DOHH2 (cell line): ENCODE measurements at regions not wholly inside any gene's neighbourhood (a gene's known extent, or its start where the extent isn't known, plus 50 kb on each side); places are given as distances from the start of the nearest gene placed in this dataset.

Source experiments
- CTCF ChIP-seq: fragments of 200-600 bp; sonication (generic); IDR thresholded peaks from one replicate; pipeline ENCODE4 v1.5.1; 2014; ENCODE audit warnings: antibody characterized with exemption, mild to moderate bottlenecking, low read depth, low read length; ENCODE audit not compliant: poor library complexity, severe bottlenecking
- EZH2phosphoT487 ChIP-seq: fragments of 200-600 bp; sonication (generic); IDR thresholded peaks from 2 replicates; pipeline ENCODE4 v1.6.1; 2017; ENCODE audit warnings: borderline replicate concordance, mild to moderate bottlenecking, antibody characterized with exemption, low read length, moderate library complexity, mixed read lengths

GRCh38 chr2:238659231-238659630 lies 188.7 kb upstream of the TWIST2 start:
- no peak for TF ChIP-seq CTCF
- no peak for TF ChIP-seq EZH2phosphoT487
